ENCODE measurements at regions not wholly inside any gene's neighbourhood (a gene's known extent, or its start where the extent isn't known, plus 50 kb on each side); places are given as distances from the start of the nearest gene placed in this dataset.

- no peak for DNase-seq (ENCODE audit: extremely low spot score)
- TF ChIP-seq, protein P1, sequence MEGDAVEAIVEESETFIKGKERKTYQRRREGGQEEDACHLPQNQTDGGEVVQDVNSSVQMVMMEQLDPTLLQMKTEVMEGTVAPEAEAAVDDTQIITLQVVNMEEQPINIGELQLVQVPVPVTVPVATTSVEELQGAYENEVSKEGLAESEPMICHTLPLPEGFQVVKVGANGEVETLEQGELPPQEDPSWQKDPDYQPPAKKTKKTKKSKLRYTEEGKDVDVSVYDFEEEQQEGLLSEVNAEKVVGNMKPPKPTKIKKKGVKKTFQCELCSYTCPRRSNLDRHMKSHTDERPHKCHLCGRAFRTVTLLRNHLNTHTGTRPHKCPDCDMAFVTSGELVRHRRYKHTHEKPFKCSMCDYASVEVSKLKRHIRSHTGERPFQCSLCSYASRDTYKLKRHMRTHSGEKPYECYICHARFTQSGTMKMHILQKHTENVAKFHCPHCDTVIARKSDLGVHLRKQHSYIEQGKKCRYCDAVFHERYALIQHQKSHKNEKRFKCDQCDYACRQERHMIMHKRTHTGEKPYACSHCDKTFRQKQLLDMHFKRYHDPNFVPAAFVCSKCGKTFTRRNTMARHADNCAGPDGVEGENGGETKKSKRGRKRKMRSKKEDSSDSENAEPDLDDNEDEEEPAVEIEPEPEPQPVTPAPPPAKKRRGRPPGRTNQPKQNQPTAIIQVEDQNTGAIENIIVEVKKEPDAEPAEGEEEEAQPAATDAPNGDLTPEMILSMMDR (IDR thresholded peaks at IDR 0.05; ENCODE audit: control extremely low read depth, extremely low read depth, low read depth, missing control alignments): no peak
- ChIA-PET CTCF (interaction anchor here (1.2 kb wide), 1 partner anchor 23 kb away, joined by 3 read pairs; no protein-coding TSS in a partner anchor), POLR2A (no interaction called here)
Observed at GRCh38 chr10:108908096-108908495, 1015.2 kb downstream of the XPNPEP1 start.

DNA sequence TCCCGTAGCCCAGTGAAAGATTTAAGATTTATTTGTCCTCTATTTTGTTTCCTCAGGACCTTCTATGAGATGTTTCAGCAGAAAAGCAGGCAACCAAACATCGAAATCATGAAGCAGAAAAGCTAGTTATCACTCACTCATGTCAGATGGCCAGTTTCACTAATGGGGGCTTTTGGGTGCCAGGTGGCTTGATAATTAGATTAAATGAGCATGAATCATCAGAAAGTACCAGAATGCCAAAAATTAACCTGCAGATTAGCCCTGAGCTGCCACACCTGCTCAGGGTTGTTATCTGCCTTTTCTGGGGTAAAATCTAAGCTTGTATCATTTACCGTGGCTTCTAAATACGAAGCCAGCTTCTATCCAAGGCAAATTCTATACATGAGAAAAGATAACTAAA lies 1017.5 kb downstream of the XPNPEP1 start:
- CTCF ChIA-PET: interaction anchor here (1.4 kb wide), 1 partner anchor 13 kb away, joined by 3 read pairs; no protein-coding TSS in a partner anchor

GRCh38 chr10:108905171-108905570 lies 1018.1 kb downstream of the XPNPEP1 start:
- DNase-seq (ENCODE audit: extremely low spot score): no peak
- ChIA-PET CTCF (interaction anchor here (1.4 kb wide), 1 partner anchor 13 kb away, joined by 3 read pairs; no protein-coding TSS in a partner anchor), POLR2A (no interaction called here)
- TF ChIP-seq, protein P1 (IDR thresholded peaks at IDR 0.05; ENCODE audit: control extremely low read depth, extremely low read depth, low read depth, missing control alignments): no peak

More for the DNA sequence above, 1017.5 kb downstream of the XPNPEP1 start:
- TF ChIP-seq, protein P1 (IDR thresholded peaks at IDR 0.05; ENCODE audit: control extremely low read depth, extremely low read depth, low read depth, missing control alignments): no peak
- DNase-seq (ENCODE audit: extremely low spot score): no peak
- POLR2A ChIA-PET: no interaction called here

DNA sequence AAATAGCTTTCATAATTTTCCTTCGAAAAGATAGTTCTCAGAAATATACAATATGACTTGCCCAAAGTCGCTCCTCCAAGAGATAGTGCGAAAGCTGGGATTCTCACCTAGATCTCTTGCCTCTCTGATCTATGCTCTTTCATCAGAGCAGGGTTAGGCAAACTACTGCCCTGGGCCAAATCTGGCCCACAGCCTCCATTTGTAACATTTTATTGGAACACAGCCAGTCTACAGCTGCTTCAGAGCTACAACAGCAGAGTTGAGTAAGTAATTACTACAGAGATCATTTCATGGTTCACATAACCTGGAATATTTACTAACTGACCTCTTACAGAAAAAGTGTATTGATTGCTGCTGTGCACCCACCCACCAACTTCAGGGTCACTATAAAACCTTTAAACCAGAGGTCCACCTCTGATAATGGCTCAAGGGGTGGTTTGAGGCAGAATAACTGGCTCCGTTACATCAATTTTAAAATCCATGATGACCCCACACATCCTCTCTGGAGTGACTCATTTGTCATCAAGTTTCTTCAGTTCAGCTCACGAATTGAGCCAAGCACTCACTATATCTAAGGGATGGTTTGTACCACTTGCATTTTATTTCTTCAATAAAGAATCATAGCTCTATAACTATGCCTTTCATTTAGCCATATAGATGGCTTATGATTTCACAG lies 1019.0 kb downstream of the XPNPEP1 start:
- POLR2A ChIA-PET: no interaction called here
- TF ChIP-seq, protein P1 (IDR thresholded peaks at IDR 0.05; ENCODE audit: control extremely low read depth, extremely low read depth, low read depth, missing control alignments): no peak
- CTCF ChIA-PET: interaction anchor here (0.6 to 1.9 kb wide), 4 partner anchors 15 to 1287 kb away, joined by 3 to 5 read pairs (median 4); no protein-coding TSS in a partner anchor
- DNase-seq (ENCODE audit: extremely low spot score): no peak

DNA sequence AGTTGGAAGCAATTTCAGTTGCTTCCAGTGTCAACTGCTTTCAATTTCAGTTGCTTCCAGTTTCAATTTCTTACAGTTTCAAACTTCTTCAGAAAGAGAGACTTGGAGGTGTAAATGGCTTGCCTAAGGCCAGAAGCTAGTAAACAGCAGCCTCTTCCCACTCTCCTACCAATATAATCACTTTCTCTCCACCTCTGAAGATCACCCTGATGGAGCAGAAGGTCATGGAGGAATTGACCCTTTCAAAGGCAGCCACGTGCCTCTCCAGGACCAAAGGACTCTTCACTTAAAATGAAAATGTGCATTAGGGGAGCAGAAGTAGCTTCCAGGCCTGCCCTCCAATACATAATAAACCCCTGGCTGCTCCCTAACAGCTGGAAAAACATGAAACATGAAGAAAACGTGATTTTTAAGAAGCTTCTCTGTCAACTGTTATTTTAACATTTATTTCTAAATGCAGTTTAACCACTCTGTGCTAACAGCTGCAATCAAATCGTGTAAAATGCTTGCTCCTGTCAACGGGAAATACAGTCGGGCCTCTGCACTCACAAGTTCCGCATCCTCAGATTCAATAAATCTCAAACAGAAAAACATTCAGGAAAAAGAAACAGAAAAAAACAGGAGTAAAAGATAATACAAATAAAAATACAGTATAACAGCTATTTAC lies 1020.6 kb downstream of the XPNPEP1 start:
- TF ChIP-seq, protein P1 (IDR thresholded peaks at IDR 0.05; ENCODE audit: control extremely low read depth, extremely low read depth, low read depth, missing control alignments): no peak
- DNase-seq (ENCODE audit: extremely low spot score): peak; percentile 13
- ChIA-PET CTCF (interaction anchor here (1.2 to 1.9 kb wide), 3 partner anchors 13 to 31 kb away, joined by 3 to 5 read pairs (median 3); no protein-coding TSS in a partner anchor), POLR2A (no interaction called here)

DNA sequence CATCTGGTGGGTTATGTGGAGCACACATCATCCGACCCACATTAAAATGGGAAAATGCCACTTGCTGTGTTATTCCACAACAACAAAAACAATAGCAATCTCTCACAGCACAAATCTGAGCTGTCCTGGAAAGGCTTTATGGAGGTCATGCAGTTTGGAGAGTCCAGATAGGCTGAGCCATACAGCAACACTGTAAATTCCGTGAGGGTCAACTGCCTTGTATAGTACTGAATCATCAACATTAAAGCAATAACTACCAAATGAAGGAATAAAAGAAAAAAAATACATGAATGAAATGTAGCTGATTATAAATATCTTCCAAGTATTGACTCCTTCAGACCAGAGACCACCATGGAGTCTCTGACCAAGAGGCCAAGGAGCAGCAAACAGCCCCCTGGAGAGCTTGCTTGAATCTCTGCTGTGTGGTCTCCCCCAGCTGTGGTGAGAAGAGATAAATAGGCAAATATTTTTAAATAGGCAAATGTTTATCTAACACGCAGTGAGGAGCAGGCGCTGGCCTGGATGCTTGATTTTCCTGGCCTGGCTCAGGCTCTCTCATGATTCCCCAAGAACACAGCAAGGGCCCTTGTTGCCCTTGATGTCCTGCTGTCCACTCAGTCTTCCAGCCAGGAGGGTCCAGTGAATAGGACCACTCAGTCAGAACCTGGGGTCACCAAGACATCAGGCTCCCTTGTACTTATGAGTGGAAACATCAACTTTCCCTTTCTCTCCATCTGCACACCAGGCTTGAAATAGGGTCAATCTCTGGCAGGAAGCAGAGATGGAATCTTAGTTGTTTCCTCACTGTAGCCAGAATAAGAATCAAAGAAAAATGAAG lies 1021.3 kb downstream of the XPNPEP1 start:
- TF ChIP-seq, protein P1 (IDR thresholded peaks at IDR 0.05; ENCODE audit: control extremely low read depth, extremely low read depth, low read depth, missing control alignments): no peak
- POLR2A ChIA-PET: no interaction called here
- CTCF ChIA-PET: interaction anchor here (1.2 to 1.7 kb wide), 3 partner anchors 9 to 31 kb away, joined by 3 to 5 read pairs (median 3); no protein-coding TSS in a partner anchor
- no peak for DNase-seq (ENCODE audit: extremely low spot score)

Data from GM10248 (cell line).